NCI-H2227 (cell line): ENCODE measurements at regions not wholly inside any gene's neighbourhood (a gene's known extent, or its start where the extent isn't known, plus 50 kb on each side); places are given as distances from the start of the nearest gene placed in this dataset.
"Not testable (repeated sequence)": the region's sequence is repeated elsewhere in the genome, so short reads cannot be mapped to it uniquely, and the experiment has no call there.

Experiments used
- DNase-seq: peaks from one replicate; lab custom pipeline; 2025; ENCODE audit not compliant: unreplicated experiment; lab: John Stamatoyannopoulos, UW

GRCh38 chr4:184965230-184966050, 52.9 kb upstream of the HELT start:
- not testable (repeated sequence) for DNase-seq

- not testable (repeated sequence) for DNase-seq
Observed at GRCh38 chr4:184966051-184966691, 52.1 kb upstream of the HELT start.

GRCh38 chr4:184967699-184968098, 50.6 kb upstream of the HELT start:
- not testable (repeated sequence) for DNase-seq

GRCh38 chr4:184968366-184968765, 49.9 kb upstream of the HELT start:
- no peak for DNase-seq
